Peyer's patch (tissue), 4 donors: ENCODE measurements at regions not wholly inside any gene's neighbourhood (a gene's known extent, or its start where the extent isn't known, plus 50 kb on each side); places are given as distances from the start of the nearest gene placed in this dataset.

Experiments used
- DNase-seq, 3 donors: peaks; one replicate each; pipeline ENCODE4 v3.0.0-alpha.2; 2017 to 2019
- H3K27ac ChIP-seq, 4 donors: fragments of 200-600 bp; sonication (generic); one replicate each; pipeline ENCODE4 v1.5.1; 2016 to 2019
- H3K27me3 ChIP-seq, 2 donors: fragments of 200-600 bp; sonication (generic); one replicate each; pipeline ENCODE4 v1.5.1; 2019
- H3K36me3 ChIP-seq, 3 donors: fragments of 200-600 bp; sonication (generic); one replicate each; pipeline ENCODE4 v1.5.1; 2016 to 2019
- H3K4me1 ChIP-seq, 4 donors: fragments of 200-600 bp; sonication (generic); one replicate each; pipeline ENCODE4 v1.5.1; 2016 to 2019
- H3K4me3 ChIP-seq, 4 donors: fragments of 200-600 bp; sonication (generic); 1 replicate in 3 of 4; 2 replicates in 1 of 4; pipeline ENCODE4 v1.5.1; 2016 to 2019; ENCODE audit warnings: mild to moderate bottlenecking in 1 of 4
- H3K9me3 ChIP-seq, 4 donors: fragments of 200-600 bp; sonication (generic); one replicate each; pipeline ENCODE4 v1.5.1; 2016 to 2019; ENCODE audit warnings: mild to moderate bottlenecking in 1 of 4
- CTCF ChIP-seq, 6 experiments: fragments of 450-650 bp in 4 of 6; fragments of 200-600 bp in 2 of 6; sonication (generic) in 1 of 6; IDR thresholded peaks; one replicate each; pipeline ENCODE4 v1.5.1; 2017 to 2019; ENCODE audit warnings: antibody characterized with exemption in 6 of 6, mild to moderate bottlenecking in 3 of 6, moderate library complexity in 1 of 6
- POLR2A ChIP-seq, 2 donors: fragments of 450-650 bp; IDR thresholded peaks; one replicate each; pipeline ENCODE4 v1.5.1; 2017; ENCODE audit warnings: antibody characterized with exemption in 2 of 2, mild to moderate bottlenecking in 2 of 2, moderate library complexity in 2 of 2

GRCh38 chr15:59945036-59945435 is 59.1 kb upstream of the FOXB1 start:
- no peak overlapping the region for H3K4me3 ChIP-seq
- no peaks in the 10 kb centered on the region for H3K36me3 ChIP-seq
- no peak for DNase-seq
- H3K27ac ChIP-seq, result no peak overlapping the region
- H3K9me3 ChIP-seq, result no peaks in the 10 kb centered on the region
- TF ChIP-seq POLR2A (IDR thresholded peaks at IDR 0.05), result no peak
- no peaks in the 10 kb centered on the region for H3K4me1 ChIP-seq
- H3K27me3 ChIP-seq, result no peaks in the 10 kb centered on the region

GRCh38 chr15:59941612-59942011 is 62.5 kb upstream of the FOXB1 start:
- Histone ChIP-seq H3K27me3 (no peaks in the 10 kb centered on the region), H3K9me3 (no peaks in the 10 kb centered on the region), H3K4me3 (no peak overlapping the region), H3K27ac (no peak overlapping the region), H3K36me3 (no peaks in the 10 kb centered on the region), H3K4me1 (no peaks in the 10 kb centered on the region)
- TF ChIP-seq POLR2A (IDR thresholded peaks at IDR 0.05), result no peak
- no peak for DNase-seq

DNA sequence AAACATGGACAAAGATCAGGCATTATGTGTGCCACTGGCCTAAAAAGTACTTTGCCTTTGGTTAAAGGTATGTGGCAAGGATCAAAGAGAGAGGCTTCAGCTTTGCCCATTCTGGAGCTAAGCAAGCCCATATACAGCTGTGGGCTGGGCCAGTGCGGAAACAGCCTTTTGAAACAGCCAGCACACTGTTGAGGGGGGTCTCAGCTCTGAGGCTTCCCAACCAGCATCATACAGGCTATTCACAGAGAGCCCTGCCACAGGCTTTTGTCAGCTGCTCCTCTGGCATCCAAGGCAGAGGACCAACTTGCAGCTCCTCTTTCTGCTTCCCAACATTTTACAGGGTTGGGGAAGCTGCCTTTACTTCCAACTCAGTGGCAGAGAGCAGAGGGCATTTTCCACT is 63.2 kb upstream of the FOXB1 start:
- DNase-seq, result no peak
- Histone ChIP-seq H3K27me3 (no peaks in the 10 kb centered on the region), H3K9me3 (no peaks in the 10 kb centered on the region), H3K4me1 (no peaks in the 10 kb centered on the region), H3K36me3 (no peaks in the 10 kb centered on the region), H3K27ac (no peak overlapping the region), H3K4me3 (no peak overlapping the region)
- TF ChIP-seq POLR2A (IDR thresholded peaks at IDR 0.05), result no peak
- TF ChIP-seq CTCF (IDR thresholded peaks at IDR 0.05), result no peak

- Histone ChIP-seq H3K4me3 (no peak overlapping the region), H3K4me1 (no peaks in the 10 kb centered on the region), H3K27me3 (no peaks in the 10 kb centered on the region), H3K36me3 (no peaks in the 10 kb centered on the region), H3K9me3 (no peaks in the 10 kb centered on the region), H3K27ac (no peak overlapping the region)
- TF ChIP-seq CTCF (IDR thresholded peaks at IDR 0.05) (no peak), POLR2A (IDR thresholded peaks at IDR 0.05) (no peak)
- DNase-seq, result no peak
Measured at GRCh38 chr15:59940456-59940855, 63.7 kb upstream of the FOXB1 start.

DNA sequence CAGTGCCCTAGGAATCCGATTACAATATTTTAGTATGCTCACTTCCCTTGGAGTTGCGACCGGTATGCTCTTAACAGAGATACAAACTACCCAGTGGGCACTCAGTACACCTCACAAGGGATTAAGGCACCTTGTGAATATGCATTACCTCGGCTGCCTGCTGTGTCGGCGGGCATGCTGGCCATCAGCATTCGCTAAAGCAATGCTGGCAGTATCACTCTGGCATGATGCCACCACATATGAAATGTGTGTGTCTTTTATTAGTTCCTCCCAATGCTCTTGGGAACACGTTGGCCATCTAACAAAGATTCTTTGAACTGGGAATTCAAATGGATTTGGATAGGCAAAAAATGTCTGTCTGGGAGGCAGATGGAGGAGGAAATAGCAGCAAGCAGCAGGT is 67.4 kb upstream of the FOXB1 start:
- no peaks in the 10 kb centered on the region for H3K9me3 ChIP-seq
- no peak overlapping the region for H3K27ac ChIP-seq
- TF ChIP-seq POLR2A (IDR thresholded peaks at IDR 0.05) (no peak), CTCF (IDR thresholded peaks at IDR 0.05) (no peak)
- no peak for DNase-seq
- no peaks in the 10 kb centered on the region for H3K36me3 ChIP-seq
- H3K27me3 ChIP-seq, result no peaks in the 10 kb centered on the region
- H3K4me3 ChIP-seq, result no peak overlapping the region
- no peaks in the 10 kb centered on the region for H3K4me1 ChIP-seq

DNA sequence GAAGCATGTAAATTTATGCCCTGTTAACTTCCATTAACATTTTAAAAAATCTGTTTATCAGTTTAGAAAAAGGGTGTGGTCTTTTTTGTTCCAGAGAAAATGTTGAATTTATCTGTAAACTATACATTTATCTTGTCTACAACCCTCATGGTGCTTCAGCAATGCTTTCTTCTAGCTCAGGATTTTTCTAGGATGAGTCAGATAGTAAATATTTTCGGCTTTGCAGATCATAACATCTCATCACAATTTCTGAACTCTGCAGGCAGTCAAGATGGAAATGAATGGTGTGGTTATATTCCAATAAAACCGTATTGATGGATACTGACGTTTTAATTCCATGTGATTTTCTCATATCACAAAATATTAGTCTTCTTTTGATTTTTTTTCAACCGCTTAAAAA is 70.5 kb upstream of the FOXB1 start:
- no peaks in the 10 kb centered on the region for H3K36me3 ChIP-seq
- no peak for DNase-seq
- H3K4me1 ChIP-seq, result no peaks in the 10 kb centered on the region
- H3K4me3 ChIP-seq, result no peak overlapping the region
- no peaks in the 10 kb centered on the region for H3K27me3 ChIP-seq
- H3K27ac ChIP-seq, result no peak overlapping the region
- TF ChIP-seq CTCF (IDR thresholded peaks at IDR 0.05), result no peak
- TF ChIP-seq POLR2A (IDR thresholded peaks at IDR 0.05), result no peak
- no peaks in the 10 kb centered on the region for H3K9me3 ChIP-seq

DNA sequence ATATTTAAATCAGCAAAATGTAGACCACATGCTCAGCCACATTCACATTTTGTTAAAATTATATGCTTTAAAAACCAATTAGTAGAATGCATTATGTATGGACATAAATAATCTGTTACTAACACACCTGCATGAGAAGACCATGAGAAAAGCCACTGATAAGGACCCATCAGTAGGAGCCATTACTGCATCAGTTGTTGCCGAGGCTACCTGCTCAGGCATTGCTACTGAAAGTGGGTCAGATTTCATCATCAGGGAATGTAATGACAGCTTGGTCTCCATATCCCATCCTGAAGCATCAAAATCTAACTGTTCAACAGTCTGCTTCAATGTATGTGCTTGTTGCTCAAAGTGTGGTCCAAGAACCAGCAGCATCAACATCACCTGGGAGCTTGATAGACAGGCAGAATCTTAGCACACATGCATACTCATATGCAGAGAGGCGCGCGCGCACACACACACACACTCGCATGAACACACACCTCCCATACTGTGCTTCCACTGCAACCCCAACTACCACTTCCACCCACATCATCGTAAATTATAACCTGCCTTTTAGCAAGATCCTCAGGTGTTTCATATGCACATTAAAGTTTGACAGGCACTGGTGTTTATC is 72.4 kb upstream of the FOXB1 start:
- no peak for DNase-seq
- H3K9me3 ChIP-seq, result no peaks in the 10 kb centered on the region
- H3K36me3 ChIP-seq, result no peaks in the 10 kb centered on the region
- TF ChIP-seq POLR2A (IDR thresholded peaks at IDR 0.05) (no peak), CTCF (IDR thresholded peaks at IDR 0.05) (no peak)
- H3K27me3 ChIP-seq, result no peaks in the 10 kb centered on the region
- H3K4me1 ChIP-seq, result no peaks in the 10 kb centered on the region
- H3K4me3 ChIP-seq, result no peak overlapping the region
- no peak overlapping the region for H3K27ac ChIP-seq
